K562 (cell line): ENCODE measurements at regions not wholly inside any gene's neighbourhood (a gene's known extent, or its start where the extent isn't known, plus 50 kb on each side); places are given as distances from the start of the nearest gene placed in this dataset.

Experiments
- ATAC-seq: fragments of 200-7000 bp; cut with Tn5 transposase; 3 replicates; pipeline ENCODE4 v1.9.1; 2020; ENCODE audit warnings: moderate library complexity
- BruUV-seq: library from RNA; stranded (reverse); fragments of 400-500 nt; replicated peaks from 2 replicates; lab custom pipeline; 2021; lab: Mats Ljungman, UMichigan
- CTCF ChIA-PET: fragments of 300-600 bp; formaldehyde crosslinking; extraction: SDS; loops from one replicate; lab custom pipeline; 2021; ENCODE audit warnings: low intra/inter-chr PET ratio; lab: Yijun Ruan, JAX
- POLR2A ChIA-PET: fragments of 300-600, 350-650 bp; sonication (Branson Sonifier 250); formaldehyde crosslinking; extraction: SDS; loops from one replicate; lab custom pipeline; 2021; ENCODE audit warnings: antibody characterized with exemption, inconsistent platforms; lab: Yijun Ruan, JAX
- DNase-seq, 4 experiments: peaks; one replicate each; pipeline versions ENCODE4 v3.0.0 to v3.0.0-alpha.2; 2011 to 2018; ENCODE audit warnings: low spot score in 3 of 4, mixed read lengths in 3 of 4; ENCODE audit errors: extremely low read depth in 1 of 4
- FAIRE-seq: peaks from 2 replicates; lab custom pipeline; 2011; peaks lifted over from hg19 to GRCh38; lab: Jason Lieb, UNC
- H2AFZ ChIP-seq: 2 replicates; pipeline ENCODE4 v1.6.0; 2011; ENCODE audit warnings: low read depth, low read length, control low read depth, inconsistent platforms
- H3K27ac ChIP-seq: fragments of 200-600 bp; 3 replicates; pipeline ENCODE4 v1.8.0; 2011; ENCODE audit warnings: low read depth, mild to moderate bottlenecking, control low read depth, inconsistent platforms, low read length, moderate library complexity, mixed read lengths; ENCODE audit errors: extremely low read depth
- H3K27me3 ChIP-seq, 2 experiments: fragments of 300-600 bp in 1 of 2; 2 replicates in 1 of 2; 3 replicates in 1 of 2; pipeline versions ENCODE4 v1.6.0 to v1.8.0; 2011; ENCODE audit warnings: inconsistent platforms in 2 of 2, low read length in 2 of 2, mild to moderate bottlenecking in 1 of 2, mixed read lengths in 1 of 2, moderate library complexity in 1 of 2; ENCODE audit not compliant: control insufficient read depth in 2 of 2, insufficient read depth in 2 of 2
- H3K36me3 ChIP-seq: fragments of 300-600 bp; 3 replicates; pipeline ENCODE4 v1.8.0; 2011; ENCODE audit warnings: mild to moderate bottlenecking, low read length, inconsistent platforms; ENCODE audit not compliant: control insufficient read depth, insufficient read depth
- H3K4me1 ChIP-seq, 2 experiments: fragments of 200-600 bp in 1 of 2; replicated peaks in 1 of 2; 2 replicates in 1 of 2; 3 replicates in 1 of 2; pipeline versions ENCODE4 v1.5.1 to v1.8.0; 2011; ENCODE audit warnings: inconsistent platforms in 2 of 2, low read length in 2 of 2, mild to moderate bottlenecking in 1 of 2, mixed read lengths in 1 of 2, moderate library complexity in 1 of 2; ENCODE audit not compliant: control insufficient read depth in 2 of 2, insufficient read depth in 2 of 2
- H3K4me2 ChIP-seq: 2 replicates; pipeline ENCODE4 v1.6.1; 2011; ENCODE audit warnings: low read length, control low read depth, inconsistent platforms, mixed read lengths; ENCODE audit not compliant: insufficient read depth
- H3K4me3 ChIP-seq: fragments of 200-600 bp; sonication (generic), shearing (Covaris generic); 2 replicates; pipeline ENCODE4 v1.5.1; 2016; ENCODE audit warnings: control low read depth, inconsistent platforms
- H3K79me2 ChIP-seq: fragments of 200-600 bp; 3 replicates; pipeline ENCODE4 v1.8.0; 2011; ENCODE audit warnings: low read length, inconsistent platforms; ENCODE audit not compliant: control insufficient read depth, insufficient read depth
- H3K9ac ChIP-seq, 2 experiments: 2 replicates each; pipeline versions ENCODE4 v1.6.0 to v1.6.1; 2011; ENCODE audit warnings: low read depth in 2 of 2, low read length in 2 of 2, control low read depth in 1 of 2, inconsistent platforms in 1 of 2, mild to moderate bottlenecking in 1 of 2, mixed read lengths in 1 of 2; ENCODE audit not compliant: insufficient read depth in 1 of 2
- H3K9me1 ChIP-seq: one replicate; pipeline ENCODE4 v1.6.0; 2011; ENCODE audit warnings: inconsistent platforms, mild to moderate bottlenecking, low read length, moderate library complexity; ENCODE audit not compliant: control insufficient read depth, insufficient read depth
- H3K9me3 ChIP-seq: replicated peaks from 2 replicates; pipeline ENCODE4 v1.5.1; 2011; ENCODE audit warnings: low read depth, low read length, inconsistent platforms; ENCODE audit not compliant: control insufficient read depth, insufficient read depth
- H4K20me1 ChIP-seq: replicated peaks from 2 replicates; pipeline ENCODE4 v1.6.1; 2011; ENCODE audit warnings: low read length, inconsistent platforms, mixed read lengths; ENCODE audit not compliant: control insufficient read depth, insufficient read depth
- ARID1B ChIP-seq: fragments of 450-650 bp; IDR thresholded peaks from 2 replicates; pipeline ENCODE4 v1.6.1; 2016; ENCODE audit warnings: antibody characterized with exemption, mild to moderate bottlenecking, inconsistent platforms
- CREBBP ChIP-seq: IDR thresholded peaks from one replicate; pipeline ENCODE4 v1.6.1; 2012; ENCODE audit warnings: low read depth, mild to moderate bottlenecking, control low read depth, inconsistent platforms, low read length
- DMBX1 ChIP-seq: fragments of 250-450 bp; sonication (Bioruptor Pico); IDR thresholded peaks from 2 replicates; pipeline ENCODE4 v1.8.0; 2022; ENCODE audit warnings: inconsistent platforms, mild to moderate bottlenecking, moderate library complexity, borderline replicate concordance
- HDGF ChIP-seq: fragments of 450-650 bp; IDR thresholded peaks from 2 replicates; pipeline ENCODE4 v1.6.1; 2016
- JUN ChIP-seq, 2 experiments: sonication (generic) in 1 of 2; formaldehyde crosslinking in 1 of 2; IDR thresholded peaks; 2 replicates each; pipeline versions ENCODE4 v1.6.1 to v1.8.0; 2012 to 2022; ENCODE audit warnings: borderline replicate concordance in 2 of 2, mild to moderate bottlenecking in 2 of 2, improper control_type of control experiment in 1 of 2, low read depth in 1 of 2, low read length in 1 of 2, missing genetic modification reagents in 1 of 2
- KDM4B ChIP-seq, 2 experiments: fragments of 450-650 bp in 1 of 2; sonication (generic) in 1 of 2; IDR thresholded peaks; 2 replicates each; pipeline ENCODE4 v1.6.1; 2016 to 2017; ENCODE audit warnings: borderline replicate concordance in 2 of 2, antibody characterized with exemption in 1 of 2, low read depth in 1 of 2, mild to moderate bottlenecking in 1 of 2
- MTA3 ChIP-seq: fragments of 450-650 bp; formaldehyde crosslinking; IDR thresholded peaks from 2 replicates; pipeline ENCODE4 v1.6.1; 2017; ENCODE audit warnings: mild to moderate bottlenecking, borderline replicate concordance
- NFE2L1 ChIP-seq: fragments of 450-650 bp; IDR thresholded peaks from 2 replicates; pipeline ENCODE4 v1.6.1; 2016; ENCODE audit warnings: missing genetic modification characterization, low read depth, mild to moderate bottlenecking, missing compliant biosample characterization, moderate library complexity, borderline replicate concordance
- RAD51 ChIP-seq: fragments of 450-650 bp; IDR thresholded peaks from 2 replicates; pipeline ENCODE4 v1.7.1; 2016; ENCODE audit warnings: low read depth, mild to moderate bottlenecking, borderline replicate concordance
- SRSF3 ChIP-seq: fragments of 200-400 bp; formaldehyde crosslinking; IDR thresholded peaks from 2 replicates; pipeline ENCODE4 v1.6.1; 2016; ENCODE audit warnings: mild to moderate bottlenecking, low read length, moderate library complexity; ENCODE audit not compliant: insufficient read depth
- USF2 ChIP-seq: sonication (generic); formaldehyde crosslinking; IDR thresholded peaks from 2 replicates; pipeline ENCODE4 v1.5.0; 2020; ENCODE audit warnings: missing genetic modification reagents
- ZNF41 ChIP-seq: fragments of 250-450 bp; sonication (Bioruptor Pico); conservative IDR thresholded peaks from 2 replicates; pipeline ENCODE4 v1.4.0; 2020; ENCODE audit warnings: mild to moderate bottlenecking
- WGBS: fragments of 100-300 bp; shearing (Covaris generic); methylation state at CpG from one replicate; pipeline ENCODE4 v1.1.6; 2016; ENCODE audit warnings: low coverage, mixed read lengths; ENCODE audit not compliant: insufficient coverage; ENCODE audit errors: missing lambda C conversion rate; 5-methylcytosine and 5-hydroxymethylcytosine counted together
- in situ Hi-C: fragments of 300-500 bp; cut with MboI; formaldehyde crosslinking; loops from 4 replicates; pipeline ENCODE4 v1.15.0; 2018; ENCODE audit warnings: inconsistent platforms, mixed read lengths
- intact Hi-C: fragments of 100-400 bp; cut with micrococcal nuclease; formaldehyde crosslinking; loops from 2 replicates; pipeline ENCODE4 v1.14.2; 2022
- TF ChIP-seq, protein P1 (sequence below): IDR thresholded peaks from 3 replicates; pipeline ENCODE4 v1.6.1; 2011; ENCODE audit warnings: borderline replicate concordance, mild to moderate bottlenecking; ENCODE audit not compliant: insufficient read length, insufficient read depth
- TF ChIP-seq, protein P2 (sequence below): fragments of 450-650 bp; IDR thresholded peaks from 2 replicates; pipeline ENCODE4 v1.6.1; 2018; ENCODE audit not compliant: partially characterized antibody

DNA sequence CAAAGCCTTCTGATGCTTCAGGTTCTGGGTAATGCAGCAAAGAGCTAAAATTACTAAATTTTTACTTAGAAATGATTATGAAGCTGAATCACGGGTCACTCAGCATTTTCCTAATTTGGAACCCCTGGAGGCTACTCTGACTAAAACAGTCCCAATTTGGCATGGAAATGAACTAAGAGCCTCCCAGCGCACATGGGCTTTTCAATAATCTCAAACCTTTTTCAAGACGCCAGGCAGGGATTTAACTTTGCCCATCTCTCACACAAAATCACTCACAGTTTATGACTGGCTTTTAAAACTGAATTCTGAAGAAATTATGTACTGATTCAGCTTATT lies 68.3 kb downstream of the LLPH start:
- 0% methylated on average over 3 of the region's 3 CpGs for WGBS
- ATAC-seq (no peak), FAIRE-seq (no peak), DNase-seq (no peak)
- BruUV-seq = no TSS peak
- Histone ChIP-seq H2AFZ (no peak overlapping the region), H3K9me1 (no peaks in the 10 kb centered on the region), H3K9me3 (no peaks in the 10 kb centered on the region), H3K27me3 (peaks cover 0 to 4% of the 10 kb centered on the region in 2 experiments; a peak in 2 of 5 replicates), H3K27ac (no peak overlapping the region), H3K4me2 (no peak overlapping the region), H3K36me3 (no peaks in the 10 kb centered on the region), H3K79me2 (no peaks in the 10 kb centered on the region), H3K4me1 (no peaks in the 10 kb centered on the region), H3K9ac (no peak overlapping the region), H4K20me1 (no peaks in the 10 kb centered on the region), H3K4me3 (no peak overlapping the region)
- in situ Hi-C loops (no loop called here), intact Hi-C loops (no loop called here)
- ChIA-PET POLR2A (interaction anchor here (0.7 to 1.3 kb wide), 2 partner anchors 10 to 15 kb away, joined by 3 to 4 read pairs; no protein-coding TSS in a partner anchor), CTCF (no interaction called here)
- TF ChIP-seq DMBX1 (no peak), MTA3 (no peak), ZNF41 (no peak), NFE2L1 (no peak), SRSF3 (no peak), JUN (IDR thresholded peaks at IDR 0.05; ENCODE audit: borderline replicate concordance, low read depth, low read length) (no peak), JUN (CRISPR knock-in tag; IDR thresholded peaks at IDR 0.05; ENCODE audit: borderline replicate concordance) (no peak), ARID1B (no peak), CREBBP (no peak), HDGF (no peak), USF2 (CRISPR knock-in tag) (no peak), RAD51 (no peak), KDM4B (IDR thresholded peaks at IDR 0.05; ENCODE audit: borderline replicate concordance in 2 of 2, low read depth in 1 of 2) (no peak)
- TF ChIP-seq, protein P1, sequence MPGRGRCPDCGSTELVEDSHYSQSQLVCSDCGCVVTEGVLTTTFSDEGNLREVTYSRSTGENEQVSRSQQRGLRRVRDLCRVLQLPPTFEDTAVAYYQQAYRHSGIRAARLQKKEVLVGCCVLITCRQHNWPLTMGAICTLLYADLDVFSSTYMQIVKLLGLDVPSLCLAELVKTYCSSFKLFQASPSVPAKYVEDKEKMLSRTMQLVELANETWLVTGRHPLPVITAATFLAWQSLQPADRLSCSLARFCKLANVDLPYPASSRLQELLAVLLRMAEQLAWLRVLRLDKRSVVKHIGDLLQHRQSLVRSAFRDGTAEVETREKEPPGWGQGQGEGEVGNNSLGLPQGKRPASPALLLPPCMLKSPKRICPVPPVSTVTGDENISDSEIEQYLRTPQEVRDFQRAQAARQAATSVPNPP = no peak
- TF ChIP-seq, protein P2, sequence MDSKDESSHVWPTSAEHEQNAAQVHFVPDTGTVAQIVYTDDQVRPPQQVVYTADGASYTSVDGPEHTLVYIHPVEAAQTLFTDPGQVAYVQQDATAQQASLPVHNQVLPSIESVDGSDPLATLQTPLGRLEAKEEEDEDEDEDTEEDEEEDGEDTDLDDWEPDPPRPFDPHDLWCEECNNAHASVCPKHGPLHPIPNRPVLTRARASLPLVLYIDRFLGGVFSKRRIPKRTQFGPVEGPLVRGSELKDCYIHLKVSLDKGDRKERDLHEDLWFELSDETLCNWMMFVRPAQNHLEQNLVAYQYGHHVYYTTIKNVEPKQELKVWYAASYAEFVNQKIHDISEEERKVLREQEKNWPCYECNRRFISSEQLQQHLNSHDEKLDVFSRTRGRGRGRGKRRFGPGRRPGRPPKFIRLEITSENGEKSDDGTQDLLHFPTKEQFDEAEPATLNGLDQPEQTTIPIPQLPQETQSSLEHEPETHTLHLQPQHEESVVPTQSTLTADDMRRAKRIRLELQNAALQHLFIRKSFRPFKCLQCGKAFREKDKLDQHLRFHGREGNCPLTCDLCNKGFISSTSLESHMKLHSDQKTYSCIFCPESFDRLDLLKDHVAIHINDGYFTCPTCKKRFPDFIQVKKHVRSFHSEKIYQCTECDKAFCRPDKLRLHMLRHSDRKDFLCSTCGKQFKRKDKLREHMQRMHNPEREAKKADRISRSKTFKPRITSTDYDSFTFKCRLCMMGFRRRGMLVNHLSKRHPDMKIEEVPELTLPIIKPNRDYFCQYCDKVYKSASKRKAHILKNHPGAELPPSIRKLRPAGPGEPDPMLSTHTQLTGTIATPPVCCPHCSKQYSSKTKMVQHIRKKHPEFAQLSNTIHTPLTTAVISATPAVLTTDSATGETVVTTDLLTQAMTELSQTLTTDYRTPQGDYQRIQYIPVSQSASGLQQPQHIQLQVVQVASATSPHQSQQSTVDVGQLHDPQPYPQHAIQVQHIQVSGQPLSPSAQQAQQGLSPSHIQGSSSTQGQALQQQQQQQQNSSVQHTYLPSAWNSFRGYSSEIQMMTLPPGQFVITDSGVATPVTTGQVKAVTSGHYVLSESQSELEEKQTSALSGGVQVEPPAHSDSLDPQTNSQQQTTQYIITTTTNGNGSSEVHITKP = no peak
